Duodenal mucosa (tissue), 2 donors: ENCODE measurements at regions not wholly inside any gene's neighbourhood (a gene's known extent, or its start where the extent isn't known, plus 50 kb on each side); places are given as distances from the start of the nearest gene placed in this dataset.

Experiments
- H3K27ac ChIP-seq: one replicate; pipeline ENCODE4 v1.7.0; 2013; ENCODE audit warnings: low read depth, low read length
- H3K27me3 ChIP-seq, 2 donors: one replicate each; pipeline ENCODE4 v1.7.0; 2013; ENCODE audit warnings: low read length in 2 of 2, control low read depth in 1 of 2; ENCODE audit not compliant: insufficient read depth in 2 of 2, control insufficient read depth in 1 of 2
- H3K36me3 ChIP-seq, 2 donors: one replicate each; pipeline ENCODE4 v1.7.0; 2013; ENCODE audit warnings: low read length in 2 of 2, control low read depth in 1 of 2; ENCODE audit not compliant: insufficient read depth in 2 of 2, control insufficient read depth in 1 of 2
- H3K4me1 ChIP-seq, 2 donors: one replicate each; pipeline ENCODE4 v1.7.0; 2013; ENCODE audit warnings: low read length in 2 of 2, control low read depth in 1 of 2; ENCODE audit not compliant: insufficient read depth in 2 of 2, control insufficient read depth in 1 of 2
- H3K4me3 ChIP-seq, 2 donors: one replicate each; pipeline ENCODE4 v1.7.0; 2013; ENCODE audit warnings: low read length in 2 of 2, low read depth in 1 of 2
- H3K9ac ChIP-seq, 2 donors: one replicate each; pipeline ENCODE4 v1.7.0; 2013; ENCODE audit warnings: low read length in 2 of 2, low read depth in 1 of 2
- H3K9me3 ChIP-seq, 2 donors: one replicate each; pipeline ENCODE4 v1.7.0; 2013; ENCODE audit warnings: low read length in 2 of 2, control low read depth in 1 of 2; ENCODE audit not compliant: control insufficient read depth in 1 of 2

GRCh38 chr3:144548346-144548745 lies 576.7 kb downstream of the DIPK2A start:
- no peak overlapping the region for H3K27ac ChIP-seq
- H3K36me3 ChIP-seq, result no peaks in the 10 kb centered on the region
- H3K27me3 ChIP-seq, result no peaks in the 10 kb centered on the region
- no peak overlapping the region for H3K9ac ChIP-seq
- no peaks in the 10 kb centered on the region for H3K4me1 ChIP-seq
- H3K4me3 ChIP-seq, result no peak overlapping the region
- no peaks in the 10 kb centered on the region for H3K9me3 ChIP-seq

- no peaks in the 10 kb centered on the region for H3K9me3 ChIP-seq
- H3K4me3 ChIP-seq, result no peak overlapping the region
- no peaks in the 10 kb centered on the region for H3K36me3 ChIP-seq
- H3K27me3 ChIP-seq, result no peaks in the 10 kb centered on the region
- no peaks in the 10 kb centered on the region for H3K4me1 ChIP-seq
- H3K9ac ChIP-seq, result no peak overlapping the region
- H3K27ac ChIP-seq, result no peak overlapping the region
Measured at GRCh38 chr3:144549166-144549565, 577.5 kb downstream of the DIPK2A start.

DNA sequence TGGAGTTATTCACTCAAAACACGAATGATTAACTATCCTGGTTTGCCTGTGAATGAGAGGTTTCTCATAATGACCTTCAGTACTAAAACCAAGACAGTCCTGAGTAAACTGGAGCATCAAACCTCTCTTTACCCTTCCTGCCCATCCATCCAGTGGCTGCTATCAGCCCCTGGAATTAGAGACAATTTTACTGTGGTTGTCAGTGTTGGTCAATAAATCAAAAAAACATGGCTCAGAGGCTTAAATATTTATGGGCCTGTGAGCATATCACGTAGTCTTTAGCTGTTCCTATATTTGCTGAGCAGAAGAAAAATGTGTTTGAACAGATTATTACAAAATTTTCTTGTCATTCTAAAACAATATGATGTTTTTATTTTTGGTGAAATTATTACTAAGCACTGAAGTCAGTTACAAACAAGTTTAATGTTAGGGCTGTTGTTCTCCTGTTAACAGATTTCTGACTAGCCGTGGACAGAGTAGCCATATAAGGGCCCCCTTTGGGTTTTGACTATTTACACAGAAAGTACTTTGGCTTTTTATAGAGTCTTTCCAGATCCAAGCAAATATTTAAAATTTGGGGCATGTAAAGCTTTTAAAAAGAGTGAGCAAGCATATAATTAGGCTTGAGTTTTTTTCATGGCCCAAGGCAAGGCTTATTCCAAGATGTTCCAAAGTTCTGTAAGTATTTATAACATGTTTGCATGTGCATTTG lies 580.9 kb downstream of the DIPK2A start:
- Histone ChIP-seq H3K9ac (no peak overlapping the region), H3K4me3 (no peak overlapping the region), H3K27me3 (no peaks in the 10 kb centered on the region), H3K4me1 (no peaks in the 10 kb centered on the region), H3K9me3 (no peaks in the 10 kb centered on the region), H3K36me3 (no peaks in the 10 kb centered on the region), H3K27ac (no peak overlapping the region)

DNA sequence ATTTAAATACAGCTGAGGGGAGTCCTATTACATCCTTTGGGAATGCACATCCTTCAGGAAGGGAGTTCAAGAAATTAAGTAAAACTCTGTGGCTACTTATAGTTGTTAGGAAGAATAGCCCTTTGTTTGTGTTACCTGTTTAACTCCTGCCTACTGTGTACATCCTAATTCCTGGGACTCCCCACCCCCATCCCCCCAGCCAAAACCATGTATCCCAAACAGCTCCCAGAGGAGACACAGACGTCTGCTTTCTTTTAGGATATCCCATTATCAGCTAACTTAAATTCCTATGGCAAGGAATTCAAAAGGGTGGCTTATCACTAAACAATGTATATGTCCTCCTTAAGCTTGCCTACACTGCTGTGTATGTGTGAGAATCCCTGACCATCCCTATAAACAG lies 581.7 kb downstream of the DIPK2A start:
- H3K4me1 ChIP-seq, result peaks cover 0 to 3% of the 10 kb centered on the region in 2 donors
- H3K27me3 ChIP-seq, result no peaks in the 10 kb centered on the region
- H3K9ac ChIP-seq, result no peak overlapping the region
- no peak overlapping the region for H3K27ac ChIP-seq
- H3K4me3 ChIP-seq, result no peak overlapping the region
- H3K9me3 ChIP-seq, result no peaks in the 10 kb centered on the region
- H3K36me3 ChIP-seq, result no peaks in the 10 kb centered on the region

DNA sequence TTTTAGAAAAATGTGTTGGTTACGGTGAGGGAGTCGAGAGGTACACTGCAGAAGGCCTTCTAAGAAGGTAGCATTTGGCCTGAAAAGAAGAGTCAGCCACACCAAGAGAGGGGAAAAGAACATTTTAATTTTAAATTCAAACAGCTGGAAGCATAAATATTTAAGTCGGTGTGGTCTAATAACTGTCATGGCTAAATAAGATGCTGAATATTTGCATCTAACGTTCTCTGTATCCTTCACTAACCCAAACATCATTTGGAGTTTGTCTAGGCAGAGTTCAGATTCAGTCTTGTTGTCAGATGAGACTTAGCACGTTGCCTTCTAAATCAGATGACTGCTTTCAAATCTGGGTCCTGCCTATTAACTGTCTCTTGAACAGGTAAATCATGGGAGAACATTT lies 583.3 kb downstream of the DIPK2A start:
- Histone ChIP-seq H3K27ac (no peak overlapping the region), H3K4me1 (peaks cover 3 to 4% of the 10 kb centered on the region in 2 donors), H3K4me3 (no peak overlapping the region), H3K9me3 (no peaks in the 10 kb centered on the region), H3K27me3 (no peaks in the 10 kb centered on the region), H3K36me3 (no peaks in the 10 kb centered on the region), H3K9ac (no peak overlapping the region)

- Histone ChIP-seq H3K27me3 (no peaks in the 10 kb centered on the region), H3K27ac (no peak overlapping the region)
Measured at GRCh38 chr3:144556392-144556791, 584.8 kb downstream of the DIPK2A start.

DNA sequence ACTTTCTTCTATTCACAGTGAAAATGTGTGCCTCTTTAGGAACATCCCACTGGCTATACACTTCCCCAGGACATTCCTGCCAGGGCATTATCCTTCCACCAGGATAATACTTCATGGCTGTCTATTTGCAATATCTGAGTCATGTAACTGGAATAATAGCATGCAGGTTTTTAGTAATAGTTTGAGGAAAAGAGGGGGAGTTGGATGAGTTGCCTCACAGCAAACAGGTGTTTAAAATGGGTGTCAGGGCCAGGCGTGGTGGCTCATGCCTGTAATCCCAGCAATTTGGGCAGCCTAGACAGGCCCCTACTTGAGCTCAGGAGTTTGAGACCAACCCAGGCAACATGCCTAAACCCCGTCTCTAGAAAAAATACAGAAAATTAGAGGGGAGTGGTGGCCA lies 585.9 kb downstream of the DIPK2A start:
- H3K9me3 ChIP-seq, result no peaks in the 10 kb centered on the region
- no peaks in the 10 kb centered on the region for H3K27me3 ChIP-seq
- H3K4me3 ChIP-seq, result no peak overlapping the region
- H3K9ac ChIP-seq, result no peak overlapping the region
- H3K27ac ChIP-seq, result no peak overlapping the region
- H3K36me3 ChIP-seq, result no peaks in the 10 kb centered on the region
- peaks cover 3 to 4% of the 10 kb centered on the region in 2 donors for H3K4me1 ChIP-seq

More at GRCh38 chr3:144556392-144556791, 584.8 kb downstream of the DIPK2A start:
- Histone ChIP-seq H3K9me3 (no peaks in the 10 kb centered on the region), H3K4me3 (no peak overlapping the region), H3K4me1 (peaks cover 3 to 4% of the 10 kb centered on the region in 2 donors), H3K36me3 (no peaks in the 10 kb centered on the region), H3K9ac (no peak overlapping the region)

DNA sequence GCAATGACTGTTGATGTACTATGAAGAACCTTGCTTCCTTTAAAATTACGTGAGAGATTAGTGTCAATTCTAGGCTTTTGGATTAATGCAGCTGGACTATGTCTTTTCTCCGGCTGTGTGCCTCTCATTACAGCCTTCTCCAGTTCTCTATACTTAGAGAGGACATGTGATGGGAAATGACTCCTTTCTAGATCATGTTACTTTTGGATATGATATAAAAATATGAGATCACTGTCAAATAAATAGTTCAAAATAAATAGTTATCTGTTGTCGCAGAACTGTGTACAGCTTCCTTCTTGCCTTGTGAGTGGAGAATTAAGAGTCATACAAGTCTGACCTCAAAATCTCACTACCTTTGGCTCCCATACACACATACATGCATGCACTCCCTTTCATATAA lies 592.4 kb downstream of the DIPK2A start:
- Histone ChIP-seq H3K27me3 (no peaks in the 10 kb centered on the region), H3K9ac (no peak overlapping the region), H3K36me3 (no peaks in the 10 kb centered on the region), H3K9me3 (no peaks in the 10 kb centered on the region), H3K4me1 (peaks cover 0 to 1% of the 10 kb centered on the region in 2 donors), H3K27ac (no peak overlapping the region), H3K4me3 (no peak overlapping the region)

- no peaks in the 10 kb centered on the region for H3K4me1 ChIP-seq
- no peaks in the 10 kb centered on the region for H3K36me3 ChIP-seq
- no peak overlapping the region for H3K27ac ChIP-seq
- no peaks in the 10 kb centered on the region for H3K27me3 ChIP-seq
- no peak overlapping the region for H3K9ac ChIP-seq
- no peaks in the 10 kb centered on the region for H3K9me3 ChIP-seq
- H3K4me3 ChIP-seq, result no peak overlapping the region
Measured at GRCh38 chr3:144566320-144566719, 594.7 kb downstream of the DIPK2A start.

DNA sequence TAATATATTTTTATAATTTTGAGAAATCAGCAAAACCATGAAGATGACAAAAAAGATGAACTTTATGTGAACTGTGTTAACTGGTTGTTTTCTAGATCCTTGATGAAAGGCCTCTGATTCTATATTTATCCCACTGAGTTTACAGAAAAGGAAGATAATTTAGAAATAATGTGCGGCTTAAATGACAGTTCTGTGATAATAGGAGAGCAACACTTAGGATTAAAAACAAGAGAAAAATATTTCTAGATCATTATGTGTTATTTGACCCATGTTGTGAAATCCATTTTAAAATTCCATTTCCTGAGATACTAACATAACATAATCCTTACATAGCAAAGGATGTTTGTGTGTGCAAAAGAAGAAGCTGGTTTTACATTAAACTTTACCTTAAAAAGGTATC lies 598.0 kb downstream of the DIPK2A start:
- Histone ChIP-seq H3K36me3 (no peaks in the 10 kb centered on the region), H3K9me3 (no peaks in the 10 kb centered on the region), H3K27ac (no peak overlapping the region), H3K4me3 (no peak overlapping the region), H3K27me3 (no peaks in the 10 kb centered on the region), H3K9ac (no peak overlapping the region), H3K4me1 (no peaks in the 10 kb centered on the region)
